Endothelial cell of umbilical vein (primary cell): ENCODE measurements at regions not wholly inside any gene's neighbourhood (a gene's known extent, or its start where the extent isn't known, plus 50 kb on each side); places are given as distances from the start of the nearest gene placed in this dataset.

Experiments
- BruUV-seq: library from RNA; stranded (reverse); fragments of 400-500 nt; replicated peaks from 2 replicates; lab custom pipeline; 2021; lab: Mats Ljungman, UMichigan
- CTCF ChIA-PET: fragments of 300-600, 350-600 bp; sonication (Branson Sonifier 250); formaldehyde crosslinking; loops from one replicate; lab custom pipeline; 2021; ENCODE audit warnings: antibody characterized with exemption, inconsistent platforms; lab: Charles Lee
- POLR2A ChIA-PET: fragments of 300-600, 350-600 bp; sonication (Branson Sonifier 250); formaldehyde crosslinking; loops from one replicate; lab custom pipeline; 2021; ENCODE audit warnings: antibody characterized with exemption, inconsistent platforms; lab: Charles Lee
- DNase-seq: peaks from one replicate; pipeline ENCODE4 v3.0.0-alpha.2; 2011; ENCODE audit warnings: low read depth, low spot score
- FAIRE-seq: peaks from 2 replicates; lab custom pipeline; 2011; peaks lifted over from hg19 to GRCh38; lab: Jason Lieb, UNC
- H2AFZ ChIP-seq: 2 replicates; pipeline ENCODE4 v1.6.0; 2012; ENCODE audit warnings: low read depth, low read length, control low read depth, inconsistent platforms
- H3K27ac ChIP-seq: 2 replicates; pipeline ENCODE4 v1.5.1; 2011; ENCODE audit warnings: low read depth, mild to moderate bottlenecking, control low read depth, low read length, moderate library complexity; ENCODE audit not compliant: insufficient read depth
- H3K27me3 ChIP-seq, 2 experiments: 2 replicates each; pipeline versions ENCODE4 v1.6.0 to v1.6.1; 2011; ENCODE audit warnings: low read length in 2 of 2, mixed read lengths in 1 of 2; ENCODE audit not compliant: control insufficient read depth in 2 of 2, insufficient read depth in 2 of 2
- H3K36me3 ChIP-seq, 2 experiments: 2 replicates in 1 of 2; 3 replicates in 1 of 2; pipeline ENCODE4 v1.5.1; 2011; ENCODE audit warnings: low read length in 2 of 2, mild to moderate bottlenecking in 1 of 2, moderate library complexity in 1 of 2; ENCODE audit not compliant: control insufficient read depth in 2 of 2, insufficient read depth in 2 of 2; ENCODE audit errors: extremely low read depth in 1 of 2
- H3K4me1 ChIP-seq: 3 replicates; pipeline ENCODE4 v1.5.1; 2011; ENCODE audit warnings: mild to moderate bottlenecking, low read length; ENCODE audit not compliant: control insufficient read depth, insufficient read depth; ENCODE audit errors: extremely low read depth
- H3K4me2 ChIP-seq: 2 replicates; pipeline ENCODE4 v1.6.1; 2011; ENCODE audit warnings: low read length, control low read depth, mixed read lengths; ENCODE audit not compliant: insufficient read depth
- H3K4me3 ChIP-seq, 3 experiments: fragments of 200-600 bp in 1 of 3; sonication (generic), shearing (Covaris generic) in 1 of 3; replicated peaks in 1 of 3; 2 replicates each; pipeline ENCODE4 v1.5.1; 2011 to 2016; ENCODE audit warnings: control low read depth in 3 of 3, low read length in 3 of 3, mild to moderate bottlenecking in 2 of 3, inconsistent platforms in 1 of 3, low read depth in 1 of 3, moderate library complexity in 1 of 3; ENCODE audit not compliant: insufficient read depth in 1 of 3
- H3K79me2 ChIP-seq: 2 replicates; pipeline ENCODE4 v1.6.0; 2012; ENCODE audit warnings: low read length, inconsistent platforms; ENCODE audit not compliant: control insufficient read depth, insufficient read depth
- H3K9ac ChIP-seq: replicated peaks from 2 replicates; pipeline ENCODE3; 2011; ENCODE audit warnings: low read length, control low read depth; ENCODE audit not compliant: insufficient read depth; ENCODE audit errors: extremely low read depth
- H3K9me1 ChIP-seq: replicated peaks from 3 replicates; pipeline ENCODE4 v1.6.0; 2011; ENCODE audit warnings: mild to moderate bottlenecking, low read length; ENCODE audit not compliant: control insufficient read depth, insufficient read depth; ENCODE audit errors: extremely low read depth
- H3K9me3 ChIP-seq: replicated peaks from 2 replicates; pipeline ENCODE4 v1.5.1; 2012; ENCODE audit warnings: low read length, inconsistent platforms; ENCODE audit not compliant: control insufficient read depth, insufficient read depth
- H4K20me1 ChIP-seq: replicated peaks from 2 replicates; pipeline ENCODE3; 2011; ENCODE audit warnings: mild to moderate bottlenecking, low read length; ENCODE audit not compliant: control insufficient read depth, insufficient read depth; ENCODE audit errors: extremely low read depth
- EZH2 ChIP-seq: IDR thresholded peaks from 2 replicates; pipeline ENCODE4 v1.6.1; 2012; ENCODE audit warnings: borderline replicate concordance, low read depth, mild to moderate bottlenecking, moderate library complexity, low read length, inconsistent platforms; ENCODE audit not compliant: severe bottlenecking
- FOS ChIP-seq: IDR thresholded peaks from 2 replicates; pipeline ENCODE4 v1.6.1; 2011; ENCODE audit warnings: mild to moderate bottlenecking, low read length, moderate library complexity, borderline replicate concordance; ENCODE audit not compliant: insufficient read depth
- GATA2 ChIP-seq: IDR thresholded peaks from 2 replicates; pipeline ENCODE4 v1.7.0; 2011; ENCODE audit warnings: low read depth, mild to moderate bottlenecking, moderate library complexity, mixed read lengths, low read length; ENCODE audit not compliant: insufficient read length, insufficient read depth
- JUN ChIP-seq: IDR thresholded peaks from 2 replicates; pipeline ENCODE4 v1.6.1; 2011; ENCODE audit warnings: borderline replicate concordance, low read depth; ENCODE audit not compliant: insufficient read length, insufficient read depth
- MYC ChIP-seq: IDR thresholded peaks from one replicate; pipeline ENCODE4 v1.6.1; 2011; ENCODE audit warnings: mild to moderate bottlenecking, low read depth, low read length
- POLR2AphosphoS5 ChIP-seq: IDR thresholded peaks from 2 replicates; pipeline ENCODE4 v1.6.1; 2012; ENCODE audit warnings: low read depth, mild to moderate bottlenecking, control low read depth, low read length, moderate library complexity; ENCODE audit not compliant: insufficient read depth
- dilution Hi-C: fragments of 300-500 bp; cut with MboI; formaldehyde crosslinking; loops from one replicate; pipeline ENCODE4 v1.15.0; 2019; ENCODE audit warnings: low sequenced_read_pairs; ENCODE audit not compliant: extremely low pct_ligation_motif_present
- intact Hi-C: fragments of 100-400 bp; cut with micrococcal nuclease; formaldehyde crosslinking; loops from one replicate; pipeline ENCODE4 v1.10.0; 2022
- TF ChIP-seq, protein P1 (sequence below): IDR thresholded peaks from 2 replicates; pipeline ENCODE4 v1.6.1; 2011; ENCODE audit not compliant: insufficient read depth, insufficient read length
- TF ChIP-seq, protein P2 (sequence below), 2 donors: IDR thresholded peaks; 1 replicate in 1 of 2; 2 replicates in 1 of 2; pipeline ENCODE4 v1.5.1; 2011; ENCODE audit warnings: low read length in 2 of 2, mild to moderate bottlenecking in 2 of 2, moderate library complexity in 2 of 2, control low read depth in 1 of 2, inconsistent platforms in 1 of 2, low read depth in 1 of 2; ENCODE audit not compliant: insufficient read depth in 1 of 2; ENCODE audit errors: extremely low read depth in 1 of 2

DNA sequence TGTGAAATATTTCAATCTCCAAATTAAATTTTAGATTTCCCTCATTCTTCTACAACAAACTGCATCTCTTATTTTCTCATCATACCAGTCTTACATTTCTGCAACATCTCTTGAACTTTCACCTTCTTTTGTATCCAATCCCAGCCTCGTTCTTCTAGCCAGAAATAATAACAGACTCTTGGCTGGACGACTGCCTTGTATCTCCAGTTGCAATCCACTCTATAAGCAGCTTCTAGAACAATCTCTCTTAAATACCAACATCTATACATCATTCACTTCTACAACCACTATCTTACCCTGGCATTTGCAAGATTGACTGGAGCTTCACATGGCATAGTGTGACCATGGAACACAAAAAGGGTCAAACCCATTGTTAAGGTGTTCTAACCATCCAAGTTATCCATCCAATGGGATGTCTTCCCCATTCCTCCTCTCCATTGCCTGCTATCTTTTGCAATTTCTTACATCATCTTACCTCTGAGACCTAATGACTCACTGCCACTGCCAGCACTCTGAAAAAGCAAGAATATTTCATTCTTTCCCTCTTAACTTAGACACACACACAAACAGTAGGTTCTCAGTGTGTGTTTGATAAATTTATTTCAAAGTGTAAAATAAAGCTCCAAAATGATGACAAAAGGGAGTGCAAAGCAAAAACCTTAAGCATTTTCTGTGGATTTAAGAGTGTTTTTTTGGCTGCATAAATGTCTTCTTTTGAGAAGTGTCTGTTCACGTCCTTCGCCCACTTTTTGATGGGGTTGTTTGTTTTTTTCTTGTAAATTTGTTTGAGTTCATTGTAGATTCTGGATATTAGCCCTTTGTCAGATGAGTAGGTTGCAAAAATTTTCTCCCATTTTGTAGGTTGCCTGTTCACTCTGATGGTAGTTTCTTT is 145.6 kb downstream of the METTL4 start:
- no peak for FAIRE-seq
- POLR2A ChIA-PET, result no interaction called here

More for the DNA sequence above, 145.6 kb downstream of the METTL4 start:
- Histone ChIP-seq H3K79me2 (no peaks in the 10 kb centered on the region), H3K4me1 (no peaks in the 10 kb centered on the region), H3K36me3 (no peaks in the 10 kb centered on the region), H4K20me1 (no peaks in the 10 kb centered on the region), H3K9me3 (no peaks in the 10 kb centered on the region), H3K4me2 (no peak overlapping the region), H3K9ac (no peak overlapping the region), H2AFZ (no peak overlapping the region), H3K27me3 (peaks cover 0 to 2% of the 10 kb centered on the region in 2 experiments), H3K27ac (no peak overlapping the region), H3K4me3 (no peak overlapping the region), H3K9me1 (no peaks in the 10 kb centered on the region)
- TF ChIP-seq, protein P1, sequence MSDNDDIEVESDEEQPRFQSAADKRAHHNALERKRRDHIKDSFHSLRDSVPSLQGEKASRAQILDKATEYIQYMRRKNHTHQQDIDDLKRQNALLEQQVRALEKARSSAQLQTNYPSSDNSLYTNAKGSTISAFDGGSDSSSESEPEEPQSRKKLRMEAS, result no peak
- no peak for TF ChIP-seq MYC
- no peak for TF ChIP-seq POLR2AphosphoS5
- no peak for TF ChIP-seq JUN
- TF ChIP-seq GATA2, result no peak
- TF ChIP-seq EZH2, result no peak
- TF ChIP-seq FOS, result no peak
- TF ChIP-seq, protein P2, sequence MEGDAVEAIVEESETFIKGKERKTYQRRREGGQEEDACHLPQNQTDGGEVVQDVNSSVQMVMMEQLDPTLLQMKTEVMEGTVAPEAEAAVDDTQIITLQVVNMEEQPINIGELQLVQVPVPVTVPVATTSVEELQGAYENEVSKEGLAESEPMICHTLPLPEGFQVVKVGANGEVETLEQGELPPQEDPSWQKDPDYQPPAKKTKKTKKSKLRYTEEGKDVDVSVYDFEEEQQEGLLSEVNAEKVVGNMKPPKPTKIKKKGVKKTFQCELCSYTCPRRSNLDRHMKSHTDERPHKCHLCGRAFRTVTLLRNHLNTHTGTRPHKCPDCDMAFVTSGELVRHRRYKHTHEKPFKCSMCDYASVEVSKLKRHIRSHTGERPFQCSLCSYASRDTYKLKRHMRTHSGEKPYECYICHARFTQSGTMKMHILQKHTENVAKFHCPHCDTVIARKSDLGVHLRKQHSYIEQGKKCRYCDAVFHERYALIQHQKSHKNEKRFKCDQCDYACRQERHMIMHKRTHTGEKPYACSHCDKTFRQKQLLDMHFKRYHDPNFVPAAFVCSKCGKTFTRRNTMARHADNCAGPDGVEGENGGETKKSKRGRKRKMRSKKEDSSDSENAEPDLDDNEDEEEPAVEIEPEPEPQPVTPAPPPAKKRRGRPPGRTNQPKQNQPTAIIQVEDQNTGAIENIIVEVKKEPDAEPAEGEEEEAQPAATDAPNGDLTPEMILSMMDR (IDR thresholded peaks at IDR 0.05; ENCODE audit: extremely low read depth in 1 of 2, insufficient read depth in 1 of 2, low read depth in 1 of 2, low read length in 2 of 2), result no peak
- no peak for DNase-seq
- CTCF ChIA-PET, result no interaction called here
- BruUV-seq, result no TSS peak
- intact Hi-C loops (no loop called here), dilution Hi-C loops (no loop called here)
